Body of pancreas (tissue), 4 donors: ENCODE measurements at regions not wholly inside any gene's neighbourhood (a gene's known extent, or its start where the extent isn't known, plus 50 kb on each side); places are given as distances from the start of the nearest gene placed in this dataset.

Experiments
- POLR2A ChIP-seq, 3 donors: fragments of 450-650 bp; IDR thresholded peaks; one replicate each; pipeline ENCODE4 v1.6.1; 2016; ENCODE audit warnings: antibody characterized with exemption in 3 of 3, mild to moderate bottlenecking in 2 of 3
- TF ChIP-seq, protein P1 (sequence below), 7 experiments: fragments of 450-650 bp in 4 of 7; fragments of 200-600 bp in 3 of 7; sonication (generic) in 3 of 7; IDR thresholded peaks; one replicate each; pipeline ENCODE4 v1.5.1; 2016 to 2019; ENCODE audit warnings: antibody characterized with exemption in 7 of 7

DNA sequence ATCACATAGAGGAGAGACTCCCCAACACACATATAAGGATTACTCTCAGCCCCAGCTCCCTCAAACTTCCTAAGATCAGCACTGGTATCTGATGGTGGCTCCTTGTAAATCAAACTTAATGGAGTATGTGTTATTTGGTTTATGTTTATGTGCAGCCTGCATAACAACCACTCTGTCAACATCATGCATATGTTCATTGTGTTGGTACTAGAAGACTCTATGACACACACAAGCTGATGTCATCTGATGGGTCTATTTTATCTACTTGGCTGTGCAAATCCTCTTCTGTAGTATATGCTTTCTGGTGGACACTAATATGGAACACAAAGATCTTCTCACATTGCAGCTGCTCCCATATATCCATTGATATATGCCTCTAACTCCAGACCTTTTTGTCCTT, 134.0 kb upstream of the FAM174A start:
- TF ChIP-seq, protein P1, sequence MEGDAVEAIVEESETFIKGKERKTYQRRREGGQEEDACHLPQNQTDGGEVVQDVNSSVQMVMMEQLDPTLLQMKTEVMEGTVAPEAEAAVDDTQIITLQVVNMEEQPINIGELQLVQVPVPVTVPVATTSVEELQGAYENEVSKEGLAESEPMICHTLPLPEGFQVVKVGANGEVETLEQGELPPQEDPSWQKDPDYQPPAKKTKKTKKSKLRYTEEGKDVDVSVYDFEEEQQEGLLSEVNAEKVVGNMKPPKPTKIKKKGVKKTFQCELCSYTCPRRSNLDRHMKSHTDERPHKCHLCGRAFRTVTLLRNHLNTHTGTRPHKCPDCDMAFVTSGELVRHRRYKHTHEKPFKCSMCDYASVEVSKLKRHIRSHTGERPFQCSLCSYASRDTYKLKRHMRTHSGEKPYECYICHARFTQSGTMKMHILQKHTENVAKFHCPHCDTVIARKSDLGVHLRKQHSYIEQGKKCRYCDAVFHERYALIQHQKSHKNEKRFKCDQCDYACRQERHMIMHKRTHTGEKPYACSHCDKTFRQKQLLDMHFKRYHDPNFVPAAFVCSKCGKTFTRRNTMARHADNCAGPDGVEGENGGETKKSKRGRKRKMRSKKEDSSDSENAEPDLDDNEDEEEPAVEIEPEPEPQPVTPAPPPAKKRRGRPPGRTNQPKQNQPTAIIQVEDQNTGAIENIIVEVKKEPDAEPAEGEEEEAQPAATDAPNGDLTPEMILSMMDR (IDR thresholded peaks at IDR 0.05): no peak
- no peak for TF ChIP-seq POLR2A (IDR thresholded peaks at IDR 0.05)
